Osteocyte (in vitro differentiated cells): ENCODE measurements at regions not wholly inside any gene's neighbourhood (a gene's known extent, or its start where the extent isn't known, plus 50 kb on each side); places are given as distances from the start of the nearest gene placed in this dataset.

Experiments
- DNase-seq: peaks from one replicate; pipeline ENCODE4 v3.0.0; 2021; ENCODE audit warnings: mixed read lengths; ENCODE audit not compliant: unreplicated experiment; ENCODE audit errors: extremely low spot score
- H3K27ac Mint-ChIP-seq: one replicate; pipeline ENCODE4 v1.8.0; 2021; ENCODE audit warnings: mild to moderate bottlenecking, mixed read lengths; ENCODE audit not compliant: unreplicated experiment
- H3K27me3 Mint-ChIP-seq: one replicate; pipeline ENCODE4 v1.8.0; 2021; ENCODE audit warnings: mixed read lengths; ENCODE audit not compliant: unreplicated experiment
- H3K36me3 Mint-ChIP-seq: one replicate; pipeline ENCODE4 v1.8.0; 2021; ENCODE audit warnings: mixed read lengths; ENCODE audit not compliant: unreplicated experiment
- H3K4me1 Mint-ChIP-seq: one replicate; pipeline ENCODE4 v1.8.0; 2021; ENCODE audit warnings: mixed read lengths; ENCODE audit not compliant: unreplicated experiment
- H3K4me3 Mint-ChIP-seq: one replicate; pipeline ENCODE4 v1.8.0; 2021; ENCODE audit warnings: mild to moderate bottlenecking, moderate library complexity, mixed read lengths; ENCODE audit not compliant: unreplicated experiment
- H3K9me3 Mint-ChIP-seq: one replicate; pipeline ENCODE4 v1.8.0; 2021; ENCODE audit warnings: mixed read lengths; ENCODE audit not compliant: unreplicated experiment
- CTCF ChIP-seq: fragments of 200-600 bp; sonication (generic); IDR thresholded peaks from 2 replicates; pipeline ENCODE4 v1.5.0; 2021; ENCODE audit warnings: antibody characterized with exemption, mild to moderate bottlenecking, moderate library complexity

GRCh38 chr14:41257476-41257875 is 349.2 kb upstream of the LRFN5 start:
- H3K27me3 Mint-ChIP-seq, result no peaks in the 10 kb centered on the region
- no peak overlapping the region for H3K4me3 Mint-ChIP-seq
- no peaks in the 10 kb centered on the region for H3K4me1 Mint-ChIP-seq
- H3K9me3 Mint-ChIP-seq, result no peaks in the 10 kb centered on the region
- no peak for TF ChIP-seq CTCF
- DNase-seq, result no peak
- H3K36me3 Mint-ChIP-seq, result no peaks in the 10 kb centered on the region
- no peak overlapping the region for H3K27ac Mint-ChIP-seq

GRCh38 chr14:41235466-41235865 is 371.2 kb upstream of the LRFN5 start:
- no peak overlapping the region for H3K27ac Mint-ChIP-seq
- no peak for TF ChIP-seq CTCF
- H3K4me1 Mint-ChIP-seq, result no peaks in the 10 kb centered on the region
- H3K36me3 Mint-ChIP-seq, result no peaks in the 10 kb centered on the region
- peaks cover 40% of the 10 kb centered on the region for H3K9me3 Mint-ChIP-seq
- H3K27me3 Mint-ChIP-seq, result no peaks in the 10 kb centered on the region
- no peak for DNase-seq
- H3K4me3 Mint-ChIP-seq, result no peak overlapping the region

GRCh38 chr14:41230683-41231082 is 376.0 kb upstream of the LRFN5 start:
- H3K27me3 Mint-ChIP-seq, result no peaks in the 10 kb centered on the region
- DNase-seq, result no peak
- no peak overlapping the region for H3K4me3 Mint-ChIP-seq
- TF ChIP-seq CTCF, result no peak
- no peaks in the 10 kb centered on the region for H3K4me1 Mint-ChIP-seq
- no peak overlapping the region for H3K27ac Mint-ChIP-seq
- peaks cover 23% of the 10 kb centered on the region for H3K9me3 Mint-ChIP-seq
- H3K36me3 Mint-ChIP-seq, result no peaks in the 10 kb centered on the region

GRCh38 chr14:41229824-41230223 is 376.9 kb upstream of the LRFN5 start:
- no peak for TF ChIP-seq CTCF
- DNase-seq, result no peak
- H3K27ac Mint-ChIP-seq, result no peak overlapping the region
- no peak overlapping the region for H3K4me3 Mint-ChIP-seq
- H3K36me3 Mint-ChIP-seq, result no peaks in the 10 kb centered on the region
- H3K27me3 Mint-ChIP-seq, result no peaks in the 10 kb centered on the region
- H3K9me3 Mint-ChIP-seq, result peaks cover 17% of the 10 kb centered on the region
- H3K4me1 Mint-ChIP-seq, result no peaks in the 10 kb centered on the region

GRCh38 chr14:41225433-41225832 is 381.2 kb upstream of the LRFN5 start:
- H3K27ac Mint-ChIP-seq, result no peak overlapping the region

More at GRCh38 chr14:41225433-41225832, 381.2 kb upstream of the LRFN5 start:
- no peak for TF ChIP-seq CTCF
- H3K36me3 Mint-ChIP-seq, result no peaks in the 10 kb centered on the region
- DNase-seq, result no peak
- no peaks in the 10 kb centered on the region for H3K27me3 Mint-ChIP-seq
- H3K4me1 Mint-ChIP-seq, result no peaks in the 10 kb centered on the region
- H3K4me3 Mint-ChIP-seq, result no peak overlapping the region
- H3K9me3 Mint-ChIP-seq, result peaks cover 6% of the 10 kb centered on the region
